ENCODE measurements at regions not wholly inside any gene's neighbourhood (a gene's known extent, or its start where the extent isn't known, plus 50 kb on each side); places are given as distances from the start of the nearest gene placed in this dataset.

DNA sequence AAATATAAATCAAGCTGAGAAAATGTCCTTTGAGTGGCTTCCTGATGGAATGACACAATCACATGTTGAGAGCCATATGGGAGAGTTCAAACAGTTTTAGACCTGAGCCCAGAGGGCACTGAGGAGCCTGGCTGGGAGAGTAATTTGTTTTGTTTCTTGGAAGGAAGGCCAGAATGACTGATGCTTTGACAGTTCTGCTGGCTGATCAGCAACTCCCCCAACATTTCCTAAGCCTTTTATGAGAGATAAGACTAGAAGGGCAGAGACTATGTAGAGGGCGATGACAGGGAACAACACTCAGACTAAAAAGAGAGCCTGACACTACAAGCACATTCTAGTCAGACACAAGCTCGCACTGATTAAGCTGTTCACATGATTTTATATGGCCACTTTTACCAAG, 169.2 kb downstream of the COX7C start:
- DNase-seq = no peak

DNA sequence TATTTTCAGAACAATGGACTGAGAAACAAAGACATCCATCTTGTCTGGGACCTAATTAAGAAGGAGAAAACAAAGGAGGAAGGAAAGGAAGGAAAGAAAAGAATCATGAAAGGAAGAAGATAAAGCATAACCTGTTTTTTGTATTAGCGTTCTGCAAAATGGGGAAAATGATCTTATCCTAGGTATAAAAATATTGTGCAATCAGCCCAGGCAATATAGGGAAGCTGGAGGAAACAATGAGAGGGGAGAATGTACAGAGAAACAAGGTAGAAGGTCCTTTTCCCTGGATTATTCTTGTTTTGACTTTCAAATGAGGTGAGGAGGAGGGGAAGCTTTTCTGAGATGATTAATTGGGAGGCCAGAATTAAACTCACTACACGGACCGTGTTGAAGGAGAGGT, 177.9 kb downstream of the COX7C start:
- DNase-seq = no peak

DNA sequence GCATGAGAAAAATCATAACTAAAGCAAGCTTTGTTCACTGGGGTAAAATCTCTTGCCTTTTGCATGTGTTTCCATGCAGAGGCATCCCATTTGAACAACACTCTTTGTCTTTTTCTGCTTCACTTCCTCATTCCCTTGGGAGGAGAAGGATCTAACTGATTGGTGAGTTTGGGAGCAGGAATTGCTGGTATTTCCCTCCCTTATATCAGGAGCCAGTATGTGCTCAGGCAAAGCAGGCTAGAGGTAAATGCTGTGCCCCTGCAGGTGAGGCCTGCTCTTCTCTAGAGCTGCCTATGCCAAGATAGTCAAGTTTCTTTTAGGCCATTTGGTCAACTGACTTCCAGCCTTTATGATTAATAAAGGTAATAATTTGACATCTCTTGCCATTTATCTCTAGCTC, 179.9 kb downstream of the COX7C start:
- DNase-seq = no peak

DNA sequence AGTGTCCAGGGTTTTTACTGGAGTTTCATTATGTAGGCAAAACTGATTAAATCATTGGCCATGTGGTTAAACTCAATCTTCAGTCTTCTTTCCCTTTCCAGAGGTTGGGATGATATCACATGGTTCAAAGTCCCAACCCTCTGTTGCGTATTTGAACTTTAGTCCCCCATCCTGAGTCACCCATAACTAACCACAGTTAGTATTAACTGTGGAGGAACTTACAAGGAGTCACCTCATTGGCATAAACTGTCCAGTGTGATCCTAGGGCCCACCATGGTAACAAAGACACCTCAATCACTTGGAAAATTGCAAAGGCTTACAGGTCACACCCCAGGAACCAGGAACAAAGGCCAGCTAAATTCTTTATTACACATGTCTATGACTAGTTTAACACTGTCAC, 188.5 kb downstream of the COX7C start:
- no peak for DNase-seq

DNA sequence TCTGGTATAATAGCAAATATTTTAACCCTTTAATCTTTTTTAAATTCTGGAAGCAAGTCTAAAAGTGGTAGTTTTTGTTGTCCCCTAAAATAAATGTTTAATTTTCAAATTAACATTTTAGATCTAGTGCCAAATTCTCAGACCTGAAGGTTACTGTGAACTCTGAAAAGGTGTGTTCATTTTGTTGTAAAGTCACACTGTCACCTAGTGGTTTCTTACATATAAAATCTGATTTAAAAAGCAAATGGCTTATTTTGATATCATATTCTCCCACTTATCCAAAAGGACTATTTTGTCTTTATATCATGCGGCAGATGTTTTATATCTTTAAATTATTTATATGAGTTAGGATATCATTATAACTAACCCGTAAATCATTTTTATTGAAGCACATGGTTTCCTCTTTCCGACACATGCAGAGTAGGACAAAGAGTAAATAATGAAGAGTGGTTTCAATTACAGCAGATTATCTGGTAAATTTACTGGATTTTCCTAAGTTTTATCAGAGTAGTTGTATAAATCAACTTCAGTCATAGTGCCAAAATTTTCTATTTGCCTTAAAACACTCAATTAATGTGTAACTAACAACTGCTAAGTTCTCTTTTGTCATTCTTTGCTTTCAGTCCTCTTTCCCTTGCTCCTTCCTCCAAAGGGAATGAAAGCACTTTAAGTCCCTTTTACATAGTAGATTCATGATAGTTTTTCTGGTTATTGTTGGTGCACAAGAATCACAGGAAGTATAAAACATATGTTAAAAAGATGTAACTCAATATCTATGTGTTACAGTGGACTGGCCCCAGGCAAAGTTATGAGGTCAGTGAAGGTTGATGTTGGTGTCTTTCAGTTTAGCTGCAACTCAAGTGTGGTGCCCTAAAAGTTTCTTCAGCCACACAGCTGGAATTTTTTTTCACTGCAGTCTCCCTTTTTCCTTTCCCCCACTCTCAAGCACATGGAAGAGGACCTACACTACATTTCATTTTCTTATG, 189.6 kb downstream of the COX7C start:
- DNase-seq = no peak

DNA sequence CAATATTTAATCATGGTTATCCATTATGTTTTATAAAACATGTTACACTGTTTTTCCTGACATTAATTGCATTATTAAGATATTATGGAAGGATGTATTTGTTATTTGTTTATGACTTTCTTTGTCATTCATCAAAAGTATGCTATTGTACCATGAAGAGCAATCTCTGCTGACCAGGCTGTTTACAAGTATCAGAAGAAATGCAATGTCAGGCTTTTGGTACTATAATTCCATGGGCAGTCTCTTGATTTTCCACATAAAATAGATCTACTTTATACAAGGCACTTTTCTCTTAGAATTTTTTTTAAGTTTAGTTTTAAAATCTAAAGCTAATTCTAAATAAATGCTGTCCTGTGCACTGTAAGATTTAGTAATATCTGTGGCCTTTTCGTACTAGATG, 196.6 kb downstream of the COX7C start:
- DNase-seq = no peak

DNA sequence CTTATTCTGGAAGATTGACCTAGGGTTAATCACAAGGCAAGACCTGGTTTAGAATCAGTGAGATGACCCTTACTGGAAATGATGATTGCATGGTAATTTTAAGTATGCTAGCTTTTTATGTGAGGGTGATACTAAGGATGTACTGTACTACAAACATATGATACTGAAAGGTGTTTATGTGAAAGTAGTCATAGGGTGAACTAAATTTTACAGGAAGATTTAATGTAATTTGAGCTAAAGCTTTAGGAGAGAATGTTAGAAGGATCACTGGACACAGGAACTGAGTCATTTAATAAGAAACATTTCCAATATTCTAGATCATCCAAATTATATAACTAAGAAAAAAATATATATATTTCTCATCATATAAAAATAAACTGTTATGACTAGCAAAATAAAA, 197.2 kb downstream of the COX7C start:
- DNase-seq = no peak

DNA sequence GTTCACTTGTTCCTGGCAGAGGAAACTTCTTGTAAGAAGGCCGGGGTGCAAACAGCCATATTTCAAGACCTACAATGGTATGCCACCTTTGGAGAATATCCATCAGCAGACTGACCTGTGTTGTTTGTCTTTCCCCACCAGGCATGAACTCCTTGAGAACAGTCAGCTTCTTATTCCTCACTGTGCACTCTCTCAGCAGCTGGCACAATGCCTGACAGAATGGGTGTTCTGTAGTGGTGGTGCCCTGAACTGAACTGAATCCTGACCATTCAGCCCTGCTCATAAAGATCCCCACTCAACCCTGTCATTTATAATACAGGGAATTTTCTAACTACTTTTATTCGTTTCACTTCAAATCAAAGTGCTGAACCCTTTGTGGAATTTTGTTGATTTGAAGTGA, 206.9 kb downstream of the COX7C start:
- no peak for DNase-seq

DNA sequence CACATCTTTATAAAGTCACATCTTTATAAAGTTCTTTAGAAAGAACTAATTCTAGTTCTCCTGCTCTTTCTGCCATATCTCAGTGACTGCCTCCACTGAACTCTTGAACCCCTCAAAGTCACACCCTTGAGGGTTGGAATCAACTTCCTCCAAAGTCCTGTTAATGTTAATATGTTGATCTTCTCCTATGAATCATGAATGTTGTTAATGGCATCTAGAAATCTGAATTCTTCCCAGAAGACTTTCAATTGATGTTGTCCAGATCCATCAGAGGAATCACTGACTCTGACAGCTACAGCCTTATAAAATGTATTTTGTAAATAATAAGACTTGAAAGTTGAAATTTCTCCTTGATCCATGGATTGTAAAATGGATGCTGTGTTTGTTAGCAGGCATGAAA, 213.4 kb downstream of the COX7C start:
- DNase-seq = no peak

DNA sequence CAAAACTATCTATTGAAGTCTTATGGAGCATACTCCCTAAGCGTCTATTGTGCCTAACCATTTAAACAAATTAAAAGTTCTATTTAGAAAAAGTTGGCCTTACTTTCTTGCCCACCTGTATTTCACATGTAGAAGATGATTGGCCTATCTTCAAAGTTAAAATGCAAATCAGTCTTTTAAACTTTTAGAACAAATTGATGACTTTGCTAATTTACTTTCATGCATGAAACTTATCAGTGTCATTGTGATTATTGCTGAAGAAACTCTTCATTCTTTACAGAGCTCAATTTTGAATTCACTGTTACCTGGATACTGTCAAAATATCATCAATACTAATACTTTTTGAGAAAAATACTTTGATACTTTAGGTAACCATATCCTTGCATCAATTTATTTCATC, 216.1 kb downstream of the COX7C start:
- no peak for DNase-seq

DNA sequence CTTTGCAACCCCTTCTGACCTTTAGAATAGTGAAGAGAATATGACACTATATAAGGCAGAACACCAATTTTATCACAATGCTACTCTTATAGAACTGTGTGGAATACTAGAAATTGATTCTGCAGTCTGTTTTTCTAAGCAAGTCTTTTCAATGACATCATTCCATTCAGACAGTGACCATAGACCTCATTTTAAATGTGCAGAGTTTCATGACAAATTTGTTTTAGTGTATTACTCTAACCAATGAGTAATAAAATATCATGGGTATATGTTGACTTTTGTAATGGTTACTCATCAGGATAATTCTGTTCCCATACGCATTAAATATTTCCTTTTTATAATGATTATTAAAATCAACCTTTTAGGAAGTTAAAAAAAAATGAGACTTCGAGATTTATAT, 219.9 kb downstream of the COX7C start:
- DNase-seq = no peak

DNA sequence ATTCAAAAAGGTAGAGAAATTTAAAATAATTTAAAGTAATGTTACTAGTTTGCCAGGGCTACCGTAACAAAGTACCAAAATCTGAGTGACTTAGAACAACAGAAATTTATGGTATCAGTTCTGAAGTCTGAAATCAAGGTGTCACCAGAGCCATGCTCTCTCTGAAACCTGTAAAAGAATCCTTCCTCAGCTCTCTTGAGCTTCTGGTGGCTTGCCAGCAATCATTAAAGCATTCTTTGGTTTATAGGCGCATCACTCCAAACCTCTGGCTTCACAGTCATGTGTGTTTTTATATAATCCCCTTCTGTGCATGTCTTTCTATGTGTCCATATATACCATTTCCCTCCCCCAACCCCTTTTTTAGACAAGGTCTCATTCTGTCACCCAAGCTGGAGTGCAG, 220.3 kb downstream of the COX7C start:
- DNase-seq = no peak

DNA sequence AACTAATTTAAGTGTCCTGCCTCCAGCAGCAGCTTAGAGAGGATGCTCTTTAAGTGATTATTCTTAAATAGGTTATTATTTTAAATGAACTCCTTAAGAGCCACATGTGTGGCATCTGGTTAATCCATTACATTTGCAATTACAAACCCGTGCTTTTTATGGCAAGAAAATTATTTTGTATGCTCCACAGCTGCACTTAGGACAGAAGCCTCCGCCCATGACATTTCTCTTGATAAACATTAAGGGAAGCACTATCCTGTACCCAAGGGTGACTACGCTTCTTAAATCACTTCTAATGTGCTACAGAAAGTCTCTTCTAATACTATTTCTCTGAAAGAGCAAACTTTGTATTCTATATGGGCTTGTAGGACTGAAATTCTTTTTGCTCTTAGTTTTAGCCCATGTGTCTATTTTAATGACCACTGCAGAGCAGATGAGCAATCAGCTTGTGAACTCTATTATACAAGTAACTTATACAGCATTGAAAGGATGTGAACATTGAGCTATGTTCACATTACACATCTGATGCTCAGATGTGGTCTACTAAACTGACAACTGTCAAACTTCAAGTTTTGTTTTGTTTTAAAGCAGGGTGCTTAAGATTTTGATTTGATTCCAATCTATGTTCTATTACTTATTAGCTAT, 223.4 kb downstream of the COX7C start:
- DNase-seq = no peak

DNA sequence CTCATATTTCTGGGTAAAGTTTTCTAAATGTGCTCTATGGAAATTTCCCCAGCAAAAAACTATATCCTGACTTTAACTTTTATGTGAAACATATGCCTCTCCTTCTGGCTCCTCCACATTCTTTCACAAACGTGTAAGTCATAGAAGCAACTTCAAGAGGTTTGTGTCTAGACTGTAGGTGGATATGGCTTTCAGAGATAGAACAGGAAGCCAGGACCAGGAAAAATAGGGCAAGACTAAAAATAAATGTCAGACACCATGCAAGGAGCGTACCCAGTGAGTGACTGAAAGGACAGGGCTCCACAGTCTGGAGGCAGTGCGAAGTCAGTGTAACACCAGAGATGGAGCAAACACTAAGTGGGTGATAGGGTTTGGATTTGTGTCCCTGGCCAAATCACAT, 240.7 kb downstream of the COX7C start:
- no peak for DNase-seq

DNA sequence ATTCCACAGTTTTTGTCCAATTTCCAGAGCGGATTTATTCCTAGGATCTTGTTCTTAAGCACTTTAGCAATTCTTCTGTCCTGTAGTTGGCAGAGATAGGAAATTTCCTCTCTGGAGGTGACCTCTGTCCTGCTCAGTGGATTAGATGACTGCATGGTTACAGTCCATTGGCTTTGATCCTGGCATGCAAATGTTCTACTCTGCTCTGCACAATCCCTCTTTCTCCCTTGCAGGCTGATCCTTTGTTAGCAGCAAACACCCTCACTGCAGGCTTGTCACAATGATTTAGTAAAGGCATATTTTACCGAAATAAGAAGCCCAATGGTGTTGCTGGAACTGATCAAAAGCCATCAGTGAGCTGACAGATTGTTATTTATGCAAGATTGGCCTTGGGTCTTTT, 243.8 kb downstream of the COX7C start:
- DNase-seq = peak; percentile 65

DNA sequence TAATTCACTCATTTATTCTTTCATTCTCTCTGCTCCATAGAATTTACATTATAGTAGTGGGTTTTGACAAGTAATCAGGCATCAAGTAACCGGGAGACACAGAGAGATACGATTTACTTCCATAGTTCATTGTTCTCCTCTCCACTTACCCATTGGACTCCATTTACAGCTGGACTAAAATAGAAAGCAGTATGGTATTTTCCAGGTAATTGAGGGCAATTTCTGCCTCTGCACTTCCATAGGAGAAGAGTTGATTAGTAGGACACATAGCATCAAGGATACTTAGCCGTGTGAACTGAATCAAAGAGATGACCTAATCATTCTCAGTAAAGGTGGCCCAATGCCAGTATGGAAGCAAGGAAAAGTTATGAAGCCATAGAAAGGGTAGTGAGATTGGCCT, 244.4 kb downstream of the COX7C start:
- DNase-seq = no peak

DNA sequence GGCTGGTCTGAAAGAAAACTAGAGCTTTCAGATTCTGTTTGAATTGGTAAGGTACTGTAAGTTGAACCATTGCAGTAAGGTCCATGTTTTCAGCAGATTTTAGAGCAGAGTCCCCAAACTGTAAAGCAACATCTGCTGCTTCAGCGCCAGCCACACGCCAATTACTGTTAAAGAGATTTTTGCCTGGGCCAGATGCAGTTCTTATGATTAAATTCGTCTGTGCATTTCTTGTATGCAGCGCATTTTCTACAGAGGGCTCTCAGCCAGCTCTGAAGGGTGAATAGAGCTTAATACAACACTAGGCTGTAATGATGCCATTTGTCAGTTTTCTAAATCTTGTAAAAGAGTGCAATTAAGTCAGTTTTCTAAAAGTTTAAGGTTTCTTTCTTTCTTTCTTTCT, 246.3 kb downstream of the COX7C start:
- no peak for DNase-seq

DNA sequence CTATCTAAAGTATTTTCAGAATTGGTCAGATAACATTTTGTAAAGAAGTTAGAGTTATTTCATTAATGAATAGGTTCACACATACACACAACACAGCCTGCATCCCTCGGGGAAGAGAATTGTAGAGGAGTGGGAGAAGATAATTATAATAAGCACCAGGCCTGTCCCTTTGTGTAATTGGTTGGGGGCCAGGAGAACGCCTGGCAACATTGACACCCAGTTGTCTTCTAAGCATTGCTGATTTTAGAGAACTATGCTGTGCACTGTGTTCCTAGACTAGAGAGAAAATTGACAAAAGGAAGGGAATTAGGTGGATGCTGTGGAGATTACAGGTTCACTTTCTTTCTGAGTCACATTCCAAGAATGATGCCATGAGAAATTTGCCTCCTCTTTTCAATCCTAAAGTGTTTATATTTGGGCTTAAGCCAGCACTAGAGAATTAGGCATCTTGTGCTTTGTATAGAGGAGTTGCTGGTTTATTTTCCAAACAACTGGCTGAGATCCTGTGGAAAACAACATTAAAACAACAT, 247.6 kb downstream of the COX7C start:
- DNase-seq = no peak

DNA sequence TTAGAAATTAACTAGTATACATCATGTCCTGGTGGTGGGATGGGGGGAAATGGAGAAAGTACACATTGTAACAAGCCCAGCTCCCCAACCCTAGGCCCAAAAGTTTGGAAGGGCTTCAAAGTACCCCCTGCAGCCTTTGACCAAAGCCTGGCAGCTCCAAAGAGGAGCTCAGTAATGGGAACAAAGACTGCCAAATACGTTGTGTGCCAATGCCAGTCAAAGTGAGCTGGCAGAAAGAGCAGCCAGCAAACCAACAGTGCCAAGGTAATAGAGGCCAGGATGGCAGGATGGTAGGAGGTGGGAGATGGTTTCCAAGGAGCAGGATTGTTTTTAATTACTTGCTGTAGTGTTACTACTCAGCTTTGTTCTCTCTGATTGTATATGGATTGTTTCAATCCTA, 248.3 kb downstream of the COX7C start:
- DNase-seq = peak; percentile 47

DNA sequence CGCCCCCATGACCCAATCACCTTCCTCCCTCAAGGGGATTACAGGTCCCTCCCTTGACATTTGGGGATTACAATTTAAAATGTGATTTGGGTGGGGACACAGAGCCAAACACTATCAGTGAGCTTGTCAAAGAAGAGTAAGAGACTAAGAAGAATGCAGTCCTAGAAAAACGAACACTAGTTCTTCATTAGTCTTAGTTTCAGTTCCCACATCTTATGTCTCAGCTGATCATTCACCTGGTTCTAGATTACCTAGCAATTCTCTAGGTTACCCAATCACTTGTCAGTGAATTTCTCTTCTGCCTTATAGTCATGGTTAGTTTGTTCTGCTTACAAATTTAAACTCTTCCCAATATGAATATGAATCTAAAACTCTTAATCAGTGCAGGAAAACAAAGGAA, 251.5 kb downstream of the COX7C start:
- DNase-seq = no peak

DNA sequence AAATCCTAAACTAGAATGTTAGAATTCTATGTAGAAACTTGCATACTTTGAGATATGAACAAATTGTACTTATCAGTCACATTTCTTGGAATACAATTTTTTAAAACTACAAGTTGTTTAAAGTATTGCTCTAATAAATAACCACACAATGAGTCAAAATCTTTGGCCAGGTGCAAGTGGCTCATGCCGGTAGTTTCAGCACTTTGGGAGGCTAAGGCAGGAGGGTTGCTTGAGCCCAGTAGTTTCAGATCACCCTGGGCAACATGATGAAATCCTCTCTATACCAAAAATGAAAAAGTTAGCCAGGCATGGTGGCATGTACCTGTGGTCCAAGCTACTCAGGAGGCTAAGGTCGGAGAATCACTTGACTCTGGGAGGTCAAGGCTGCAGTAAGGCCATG, 257.8 kb downstream of the COX7C start:
- no peak for DNase-seq

DNA sequence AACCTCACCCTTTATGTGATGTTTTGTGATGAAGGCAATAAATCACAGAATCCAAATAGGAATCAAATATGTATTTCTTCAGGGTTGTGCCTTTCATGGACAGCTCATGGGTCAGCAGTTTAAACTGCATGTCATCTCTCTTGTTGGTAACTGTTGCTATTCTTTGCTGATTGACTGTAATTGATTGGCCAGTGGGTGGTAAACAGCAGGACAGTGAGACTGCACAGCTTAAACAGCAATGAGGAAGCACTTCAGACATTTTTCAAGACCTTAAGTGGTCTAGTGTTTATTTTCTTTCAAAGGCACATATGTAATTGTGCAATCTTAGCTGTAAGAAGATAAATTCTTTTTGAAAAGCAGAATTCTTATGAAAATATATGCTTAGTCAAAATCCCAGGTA, 260.5 kb downstream of the COX7C start:
- DNase-seq = no peak

DNA sequence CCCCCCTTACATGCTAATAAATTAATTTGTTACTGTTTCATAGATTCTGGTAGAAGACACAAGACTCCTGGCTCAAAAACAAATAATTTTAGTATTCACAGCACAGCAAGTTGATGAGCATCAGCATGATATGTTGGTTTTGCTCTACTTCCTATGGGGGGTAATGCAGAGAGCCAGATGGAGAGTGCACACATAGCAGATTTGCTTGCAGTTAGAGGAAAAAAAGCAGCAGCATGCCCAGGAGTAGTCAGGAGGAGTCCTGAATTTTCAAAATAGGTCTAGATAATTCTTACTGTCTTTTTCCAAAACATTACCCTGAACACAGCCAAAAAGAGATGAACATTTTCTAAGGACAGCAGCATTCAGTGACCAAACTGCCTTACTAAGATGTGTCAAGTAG, 261.3 kb downstream of the COX7C start:
- DNase-seq = no peak

DNA sequence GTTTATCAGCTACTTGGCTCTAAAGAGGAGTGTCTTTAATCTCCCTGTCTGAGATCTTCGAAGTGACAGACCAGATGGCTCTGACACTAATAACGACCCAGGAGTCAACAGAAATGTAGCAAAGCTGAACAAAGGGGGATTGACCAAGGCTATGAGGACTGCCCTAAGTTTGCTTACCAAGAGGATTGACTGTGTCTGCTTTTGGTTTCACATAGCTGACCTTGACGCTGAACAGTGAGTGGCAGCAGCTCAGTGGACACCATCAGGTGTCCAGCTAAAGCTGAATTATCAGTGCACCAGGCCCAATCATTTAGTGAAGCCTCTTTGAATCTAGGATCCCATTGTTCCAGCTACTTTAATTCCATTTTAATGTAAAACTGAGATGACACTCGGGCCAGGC, 262.6 kb downstream of the COX7C start:
- no peak for DNase-seq

All from midbrain (tissue), 1 donor.